ENCODE measurements at regions not wholly inside any gene's neighbourhood (a gene's known extent, or its start where the extent isn't known, plus 50 kb on each side); places are given as distances from the start of the nearest gene placed in this dataset.

DNA sequence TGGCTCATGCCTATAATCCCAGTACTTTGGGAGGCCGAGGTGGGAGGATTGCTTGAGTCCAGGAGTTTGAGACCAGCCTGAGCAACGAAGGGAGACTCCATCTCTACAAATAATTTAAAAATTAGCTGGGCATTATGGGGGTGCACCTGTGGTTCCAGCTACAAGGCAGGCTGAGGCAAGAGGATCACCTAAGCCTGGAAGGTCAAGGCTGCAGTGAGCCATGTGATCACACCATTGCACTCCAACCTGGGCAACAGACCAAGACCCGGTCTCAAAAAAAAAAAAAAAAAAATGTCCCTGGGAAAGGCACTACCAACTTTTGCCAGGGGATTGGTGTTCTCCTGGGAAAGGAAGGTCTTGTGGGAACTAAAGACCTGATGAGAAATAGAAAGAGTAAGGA is 134.2 kb upstream of the AUTS2 start:
- H3K4me3 Mint-ChIP-seq: no peak overlapping the region
- H3K36me3 Mint-ChIP-seq (ENCODE audit: insufficient read depth): no peaks in the 10 kb centered on the region
- ATAC-seq (replicated peaks) (no peak), DNase-seq (no peak)
- H3K4me1 Mint-ChIP-seq (ENCODE audit: low read depth in 2 of 2): no peaks in the 10 kb centered on the region
- no peaks in the 10 kb centered on the region for H3K27me3 Mint-ChIP-seq
- H3K27ac Mint-ChIP-seq: no peak overlapping the region
- no peaks in the 10 kb centered on the region for H3K9me3 Mint-ChIP-seq

DNA sequence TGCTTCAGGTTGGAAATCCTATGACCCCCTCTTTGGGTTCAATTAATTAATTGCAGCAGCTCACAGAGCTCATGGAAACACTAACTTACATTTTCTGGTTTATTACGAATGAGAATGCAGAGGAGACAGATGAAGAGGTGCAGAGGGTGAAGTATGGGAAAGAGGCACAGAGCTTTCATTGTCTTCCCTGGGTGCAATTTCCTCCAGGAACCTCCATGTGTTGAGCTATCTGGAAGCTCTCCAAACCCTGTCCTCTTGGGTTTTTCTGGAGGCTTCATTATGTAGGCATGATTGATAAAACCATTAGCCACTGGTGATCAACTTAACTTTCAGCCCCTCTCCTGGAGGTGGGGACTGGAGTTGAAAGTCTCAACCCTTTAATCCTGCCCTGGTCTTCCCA is 133.0 kb upstream of the AUTS2 start:
- ATAC-seq (replicated peaks) (no peak), DNase-seq (no peak)
- H3K4me3 Mint-ChIP-seq: no peak overlapping the region
- no peaks in the 10 kb centered on the region for H3K36me3 Mint-ChIP-seq (ENCODE audit: insufficient read depth)
- H3K4me1 Mint-ChIP-seq (ENCODE audit: low read depth in 2 of 2): no peaks in the 10 kb centered on the region
- H3K27me3 Mint-ChIP-seq: no peaks in the 10 kb centered on the region
- no peaks in the 10 kb centered on the region for H3K9me3 Mint-ChIP-seq
- H3K27ac Mint-ChIP-seq: no peak overlapping the region

DNA sequence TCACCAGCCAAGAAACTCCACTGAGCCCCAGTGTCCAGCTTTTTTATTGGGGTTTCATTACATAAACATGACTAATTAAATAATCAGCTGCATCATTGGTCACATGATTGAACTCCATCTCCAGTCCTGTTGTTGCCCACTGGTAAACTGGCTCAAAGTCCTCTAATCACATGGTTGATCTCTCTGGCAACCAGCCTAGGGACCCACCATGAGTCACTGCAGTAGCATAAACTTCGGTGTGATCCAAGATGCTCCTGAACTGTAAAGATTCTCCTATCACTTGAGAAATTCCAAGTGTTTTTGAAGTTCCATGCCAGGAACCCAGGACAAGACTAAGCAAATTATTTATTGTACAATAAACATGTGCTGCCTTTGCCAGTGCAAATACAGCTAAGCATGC is 130.4 kb upstream of the AUTS2 start:
- no peak for ATAC-seq (replicated peaks)
- Mint-ChIP-seq H3K27ac (no peak overlapping the region), H3K27me3 (no peaks in the 10 kb centered on the region), H3K36me3 (ENCODE audit: insufficient read depth) (no peaks in the 10 kb centered on the region), H3K9me3 (no peaks in the 10 kb centered on the region), H3K4me1 (ENCODE audit: low read depth in 2 of 2) (no peaks in the 10 kb centered on the region), H3K4me3 (no peak overlapping the region)
- DNase-seq: no peak

DNA sequence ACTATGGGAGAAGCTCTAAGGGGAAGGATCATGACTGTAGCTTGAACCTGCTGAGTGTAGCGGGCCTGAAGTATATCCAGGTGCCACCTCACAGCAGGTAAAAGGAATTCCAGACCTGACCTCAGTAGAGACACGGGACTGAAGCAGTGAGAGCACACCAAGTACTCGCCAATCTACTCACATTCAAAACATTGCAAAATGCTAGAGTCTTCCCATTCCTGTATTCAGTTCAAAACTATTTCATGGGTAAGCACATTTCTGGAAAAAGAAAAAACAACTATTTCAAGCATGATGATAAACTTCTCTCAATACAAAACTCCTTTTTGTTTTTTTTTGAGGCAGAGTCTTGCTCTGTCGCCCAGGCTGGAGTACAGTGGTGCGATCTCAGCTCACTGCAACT is 121.9 kb upstream of the AUTS2 start:
- ATAC-seq (replicated peaks): no peak

DNA sequence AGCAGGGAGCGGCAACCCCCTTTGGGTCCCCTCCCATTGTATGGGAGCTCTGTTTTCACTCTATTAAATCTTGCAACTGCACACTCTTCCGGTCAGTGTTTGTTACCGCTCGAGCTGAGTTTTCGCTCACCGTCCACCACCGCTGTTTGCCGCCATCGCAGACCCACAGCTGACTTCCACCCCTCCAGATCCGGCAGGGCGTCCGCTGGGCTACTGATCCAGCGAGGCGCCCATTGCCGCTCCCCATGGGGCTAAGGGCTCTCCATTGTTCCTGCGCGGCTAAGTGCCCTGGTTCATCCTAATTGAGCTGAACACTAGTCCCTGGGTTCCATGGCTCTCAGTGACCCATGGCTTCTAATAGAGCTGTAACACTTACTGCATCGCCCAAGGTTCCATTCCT is 115.6 kb upstream of the AUTS2 start:
- Mint-ChIP-seq H3K27me3 (peaks cover 0 to 23% of the 10 kb centered on the region in 2 donors), H3K4me3 (no peak overlapping the region), H3K36me3 (ENCODE audit: insufficient read depth) (no peaks in the 10 kb centered on the region), H3K4me1 (ENCODE audit: low read depth in 2 of 2) (peaks cover 0 to 2% of the 10 kb centered on the region in 2 donors), H3K27ac (no peak overlapping the region), H3K9me3 (peaks cover 0 to 3% of the 10 kb centered on the region in 2 donors)
- DNase-seq (no peak), ATAC-seq (replicated peaks) (no peak)

More for the DNA sequence above, 121.9 kb upstream of the AUTS2 start:
- no peak overlapping the region for H3K27ac Mint-ChIP-seq
- DNase-seq: no peak
- no peaks in the 10 kb centered on the region for H3K36me3 Mint-ChIP-seq (ENCODE audit: insufficient read depth)
- no peaks in the 10 kb centered on the region for H3K9me3 Mint-ChIP-seq
- H3K4me1 Mint-ChIP-seq (ENCODE audit: low read depth in 2 of 2): no peaks in the 10 kb centered on the region
- H3K27me3 Mint-ChIP-seq: peaks cover 15 to 17% of the 10 kb centered on the region in 2 donors
- no peak overlapping the region for H3K4me3 Mint-ChIP-seq

DNA sequence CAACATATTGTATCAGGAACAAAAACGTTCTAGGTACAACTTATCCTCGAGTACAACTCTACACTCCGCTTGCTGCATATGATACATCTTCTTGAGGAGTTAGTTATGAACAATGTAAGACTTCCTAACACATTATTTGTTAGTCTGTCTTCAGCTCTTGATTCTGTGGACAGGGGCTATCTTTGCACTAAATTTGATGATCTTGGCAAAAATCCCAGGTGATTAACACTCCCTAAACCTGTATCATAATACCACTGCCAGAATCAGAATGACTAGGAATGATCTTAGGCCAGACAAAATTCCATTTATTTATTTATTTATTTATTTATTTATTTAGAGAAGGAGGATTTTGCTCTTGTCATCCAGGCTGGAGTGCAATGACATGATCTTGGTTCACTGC is 108.7 kb upstream of the AUTS2 start:
- Mint-ChIP-seq H3K27ac (no peak overlapping the region), H3K27me3 (peaks cover under 1 to 19% of the 10 kb centered on the region in 2 donors), H3K36me3 (ENCODE audit: insufficient read depth) (peaks cover 4% of the 10 kb centered on the region), H3K9me3 (no peaks in the 10 kb centered on the region), H3K4me3 (no peak overlapping the region), H3K4me1 (ENCODE audit: low read depth in 2 of 2) (peaks cover 0 to 2% of the 10 kb centered on the region in 2 donors)
- no peak for ATAC-seq (replicated peaks)
- DNase-seq: no peak

DNA sequence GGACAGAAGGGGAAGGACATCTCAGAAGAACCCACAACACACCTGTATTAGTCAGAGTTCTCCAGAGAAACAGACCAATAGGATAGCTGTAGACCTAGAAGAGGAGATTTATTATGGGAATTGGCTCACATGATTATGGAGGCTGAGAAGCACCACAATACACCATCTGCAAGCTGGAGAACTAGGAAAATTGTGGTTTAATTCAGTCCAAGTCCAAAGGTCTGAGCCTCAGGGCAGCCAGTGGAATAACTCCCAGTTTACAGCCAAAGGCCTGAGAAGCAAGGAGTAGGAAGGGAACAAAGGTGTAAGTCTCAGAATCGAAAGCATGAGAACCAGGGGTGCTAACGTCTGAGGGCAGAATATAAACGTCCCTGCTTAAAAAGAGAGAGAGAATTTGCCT is 99.6 kb upstream of the AUTS2 start:
- no peaks in the 10 kb centered on the region for H3K4me1 Mint-ChIP-seq (ENCODE audit: low read depth in 2 of 2)
- H3K9me3 Mint-ChIP-seq: peaks cover 0 to 7% of the 10 kb centered on the region in 2 donors
- peaks cover 26 to 35% of the 10 kb centered on the region in 2 donors for H3K27me3 Mint-ChIP-seq
- ATAC-seq (replicated peaks) (no peak), DNase-seq (no peak)
- H3K36me3 Mint-ChIP-seq (ENCODE audit: insufficient read depth): no peaks in the 10 kb centered on the region
- no peak overlapping the region for H3K27ac Mint-ChIP-seq
- no peak overlapping the region for H3K4me3 Mint-ChIP-seq

DNA sequence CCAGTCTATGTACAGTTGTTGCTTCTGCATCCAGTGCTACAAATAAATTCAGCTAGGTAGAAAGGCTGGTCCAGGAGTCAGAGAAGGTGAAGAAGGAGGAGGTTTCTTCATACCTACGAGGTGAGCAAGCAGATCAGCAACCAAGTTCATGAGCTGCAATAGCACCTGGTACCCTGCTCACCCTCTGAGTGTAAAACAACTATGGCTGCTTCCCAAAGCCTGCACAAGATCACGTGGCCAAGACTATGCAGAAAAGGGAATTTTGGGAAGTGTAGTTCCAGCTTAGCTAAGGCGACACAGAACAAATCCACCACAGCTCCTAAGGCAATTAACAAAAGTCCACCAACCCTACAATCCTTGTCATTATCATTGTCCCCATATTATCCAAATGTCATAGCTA is 95.9 kb upstream of the AUTS2 start:
- H3K36me3 Mint-ChIP-seq (ENCODE audit: insufficient read depth): no peaks in the 10 kb centered on the region
- H3K4me1 Mint-ChIP-seq (ENCODE audit: low read depth in 2 of 2): no peaks in the 10 kb centered on the region
- ATAC-seq (replicated peaks): no peak
- no peak overlapping the region for H3K4me3 Mint-ChIP-seq
- no peak for DNase-seq
- H3K27ac Mint-ChIP-seq: no peak overlapping the region
- peaks cover 10 to 30% of the 10 kb centered on the region in 2 donors for H3K27me3 Mint-ChIP-seq
- H3K9me3 Mint-ChIP-seq: peaks cover 0 to 7% of the 10 kb centered on the region in 2 donors

DNA sequence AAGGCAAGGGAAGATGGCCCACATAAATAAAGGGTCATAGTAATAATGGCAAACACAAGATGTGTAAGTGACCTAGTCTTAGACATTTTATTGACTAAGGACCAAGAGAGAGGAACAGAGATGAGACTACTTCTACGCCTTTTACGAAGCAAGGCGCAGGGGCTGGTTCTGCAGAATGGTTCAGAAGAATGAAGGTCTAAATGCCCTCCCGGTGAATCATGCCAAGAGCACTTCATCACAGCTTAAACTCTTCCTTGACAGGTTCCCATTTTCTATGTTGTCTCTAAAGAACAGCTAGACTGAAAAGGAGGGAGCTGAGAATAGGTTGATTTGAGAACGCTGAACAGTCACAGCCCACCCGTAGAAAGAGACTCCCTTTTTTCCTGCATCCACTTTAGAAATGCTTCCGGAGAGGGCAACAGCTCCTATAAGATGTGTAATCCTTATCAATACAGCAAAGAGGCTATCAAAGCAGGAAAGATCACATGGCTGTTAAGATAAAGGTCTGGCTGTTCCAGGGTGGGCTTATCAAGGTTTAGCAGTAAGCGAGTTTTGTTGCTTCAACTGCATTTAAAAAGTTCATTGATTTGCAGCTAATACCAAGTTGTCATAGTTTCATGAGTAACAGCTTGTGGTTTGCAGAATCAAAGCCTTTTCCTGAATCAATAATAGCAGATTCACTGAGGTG is 93.4 kb upstream of the AUTS2 start:
- H3K27me3 Mint-ChIP-seq: peaks cover 0 to 21% of the 10 kb centered on the region in 2 donors
- ATAC-seq (replicated peaks): no peak
- H3K4me1 Mint-ChIP-seq (ENCODE audit: low read depth in 2 of 2): no peaks in the 10 kb centered on the region
- H3K9me3 Mint-ChIP-seq: no peaks in the 10 kb centered on the region
- no peak overlapping the region for H3K27ac Mint-ChIP-seq
- no peaks in the 10 kb centered on the region for H3K36me3 Mint-ChIP-seq (ENCODE audit: insufficient read depth)
- no peak overlapping the region for H3K4me3 Mint-ChIP-seq
- no peak for DNase-seq

DNA sequence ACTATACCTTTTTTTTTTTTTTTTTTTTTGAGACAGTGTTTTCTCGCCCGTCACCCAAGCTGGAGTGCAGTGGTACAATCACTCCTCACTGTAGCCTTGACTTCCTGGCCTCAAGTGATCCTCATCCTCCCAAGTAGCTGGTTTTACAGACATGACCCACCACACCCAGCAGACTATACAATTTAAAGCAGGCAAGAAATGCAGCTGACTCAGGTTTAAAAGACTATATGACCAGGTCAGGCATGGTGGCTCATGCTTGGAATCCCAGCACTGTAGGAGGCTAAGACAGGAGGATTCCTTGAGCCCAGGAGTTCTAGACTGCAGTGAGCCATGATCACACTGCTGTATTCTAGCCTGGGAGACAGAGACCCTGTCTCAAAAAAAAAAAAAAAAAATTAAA is 89.5 kb upstream of the AUTS2 start:
- no peak for DNase-seq
- H3K27me3 Mint-ChIP-seq: peaks cover 3 to 14% of the 10 kb centered on the region in 2 donors
- H3K36me3 Mint-ChIP-seq (ENCODE audit: insufficient read depth): no peaks in the 10 kb centered on the region
- no peaks in the 10 kb centered on the region for H3K4me1 Mint-ChIP-seq (ENCODE audit: low read depth in 2 of 2)
- no peak overlapping the region for H3K27ac Mint-ChIP-seq
- H3K9me3 Mint-ChIP-seq: no peaks in the 10 kb centered on the region
- H3K4me3 Mint-ChIP-seq: no peak overlapping the region
- ATAC-seq (replicated peaks): no peak

DNA sequence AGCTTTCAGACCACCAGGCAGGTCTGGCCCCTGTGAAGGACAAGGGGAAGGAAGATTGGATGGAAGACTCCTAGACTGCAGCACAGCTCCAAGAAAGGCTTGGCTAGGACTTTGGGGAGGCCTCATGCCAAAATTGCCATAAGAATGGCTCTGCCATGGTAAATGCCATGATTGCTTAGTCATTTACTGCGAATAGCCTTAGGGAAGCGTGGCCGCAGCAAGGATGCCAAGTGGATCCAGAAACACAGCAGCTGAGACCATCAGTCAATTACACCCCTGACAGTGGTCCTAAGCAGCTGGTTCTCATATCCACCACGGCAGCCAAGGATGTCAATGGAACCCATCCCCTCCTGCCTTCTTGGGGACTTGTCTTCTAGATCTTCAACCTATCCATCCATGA is 88.2 kb upstream of the AUTS2 start:
- Mint-ChIP-seq H3K9me3 (no peaks in the 10 kb centered on the region), H3K4me1 (ENCODE audit: low read depth in 2 of 2) (no peaks in the 10 kb centered on the region), H3K36me3 (ENCODE audit: insufficient read depth) (no peaks in the 10 kb centered on the region), H3K27ac (no peak overlapping the region), H3K27me3 (peaks cover 9 to 18% of the 10 kb centered on the region in 2 donors), H3K4me3 (no peak overlapping the region)
- no peak for ATAC-seq (replicated peaks)
- no peak for DNase-seq

DNA sequence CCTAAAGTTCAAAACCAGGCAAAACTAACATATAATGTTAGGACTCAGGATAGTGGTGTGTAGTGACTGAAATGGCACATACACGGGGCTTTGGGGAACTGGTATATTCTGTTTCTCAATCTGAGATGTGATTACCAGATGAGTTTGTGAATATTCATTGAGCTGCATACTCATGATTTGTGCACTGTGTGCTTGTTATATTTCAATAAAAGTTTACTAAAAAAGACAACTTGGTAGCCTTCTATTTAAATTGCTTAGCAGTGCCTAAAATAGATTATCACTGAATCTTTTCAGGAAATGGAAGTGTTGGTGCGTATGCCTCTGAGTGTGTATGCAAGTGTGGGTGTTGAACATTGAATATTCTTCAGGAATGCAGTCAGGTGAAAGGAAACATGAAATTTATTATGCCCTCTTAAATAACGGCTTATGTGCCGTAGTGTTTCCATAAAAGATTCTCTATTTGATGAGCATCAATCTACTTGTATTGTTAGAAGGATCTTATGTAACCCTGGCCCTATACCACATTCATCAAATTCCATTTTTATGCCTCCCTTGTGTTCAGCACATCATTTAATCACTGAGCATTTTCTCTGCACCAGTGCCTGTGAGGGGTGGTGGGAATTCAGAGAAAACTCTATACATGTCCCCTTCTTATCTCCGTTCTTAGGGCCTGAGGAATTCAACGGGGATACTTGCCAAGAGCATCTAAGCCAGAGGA is 82.6 kb upstream of the AUTS2 start:
- no peak overlapping the region for H3K27ac Mint-ChIP-seq
- peaks cover 18 to 24% of the 10 kb centered on the region in 2 donors for H3K27me3 Mint-ChIP-seq
- peaks cover 0 to 6% of the 10 kb centered on the region in 2 donors for H3K4me1 Mint-ChIP-seq (ENCODE audit: low read depth in 2 of 2)

DNA sequence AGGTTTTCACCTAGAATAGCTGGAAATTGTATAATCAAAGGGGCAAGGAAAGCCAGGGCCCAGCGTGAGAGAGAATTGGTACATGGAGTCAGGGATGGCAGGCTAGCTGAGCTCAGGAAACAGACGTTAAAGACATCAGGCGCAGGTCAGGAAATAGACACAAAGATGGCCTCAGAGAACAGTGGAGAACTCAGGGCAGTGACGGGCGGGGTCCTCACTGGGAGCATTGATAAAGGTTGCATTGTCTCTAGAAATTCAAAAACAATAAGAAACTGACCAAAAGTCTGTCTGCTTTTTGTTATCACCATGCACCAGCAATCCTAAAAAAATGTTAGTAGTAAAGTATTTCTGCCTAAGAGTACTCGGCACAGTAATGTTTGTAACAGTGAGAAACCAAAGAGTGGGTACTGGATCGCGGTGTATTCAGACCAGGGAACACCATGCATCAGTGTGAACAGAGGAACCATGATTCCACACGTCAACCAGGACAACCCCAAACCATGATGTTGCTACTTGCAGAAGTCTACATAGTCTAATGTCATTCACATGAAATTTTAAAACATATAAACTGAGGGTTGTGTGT is 81.9 kb upstream of the AUTS2 start:
- no peak for DNase-seq
- H3K27me3 Mint-ChIP-seq: peaks cover 13 to 24% of the 10 kb centered on the region in 2 donors
- no peak overlapping the region for H3K4me3 Mint-ChIP-seq
- no peaks in the 10 kb centered on the region for H3K9me3 Mint-ChIP-seq
- H3K4me1 Mint-ChIP-seq (ENCODE audit: low read depth in 2 of 2): peaks cover 0 to 8% of the 10 kb centered on the region in 2 donors
- no peaks in the 10 kb centered on the region for H3K36me3 Mint-ChIP-seq (ENCODE audit: insufficient read depth)
- no peak for ATAC-seq (replicated peaks)
- H3K27ac Mint-ChIP-seq: no peak overlapping the region

More for the DNA sequence above, 82.6 kb upstream of the AUTS2 start:
- Mint-ChIP-seq H3K9me3 (no peaks in the 10 kb centered on the region), H3K4me3 (no peak overlapping the region), H3K36me3 (ENCODE audit: insufficient read depth) (no peaks in the 10 kb centered on the region)
- ATAC-seq (replicated peaks) (no peak), DNase-seq (no peak)

Measured in effector memory CD8-positive, alpha-beta T cell (primary cell).